Stimulated activated CD4-positive, alpha-beta T cell treated with anti-CD3 and anti-CD28 coated beads, TNF-alpha, amount 100 ng/mL, for 4 hours (primary cell): ENCODE measurements at regions not wholly inside any gene's neighbourhood (a gene's known extent, or its start where the extent isn't known, plus 50 kb on each side); places are given as distances from the start of the nearest gene placed in this dataset.
A peak's percentile ranks its signal among the peaks of the same experiment; 100 is the strongest.

ENCODE experiments used
- DNase-seq, 3 experiments: peaks; one replicate each; pipeline ENCODE4 v3.0.0-alpha.2; 2020; ENCODE audit warnings: low read depth in 3 of 3

GRCh38 chr10:30793093-30793492, 163.5 kb upstream of the LYZL2 start:
- DNase-seq, result no peak

GRCh38 chr10:30792025-30792424, 162.5 kb upstream of the LYZL2 start:
- DNase-seq, result no peak

GRCh38 chr10:30791197-30791611, 161.7 kb upstream of the LYZL2 start:
- DNase-seq, result no peak

GRCh38 chr10:30789806-30790205, 160.3 kb upstream of the LYZL2 start:
- DNase-seq, result peak in 1 of 3 experiments; percentile 8

- DNase-seq, result no peak
Observed at GRCh38 chr10:30788307-30788706, 158.8 kb upstream of the LYZL2 start.

GRCh38 chr10:30786906-30787305, 157.4 kb upstream of the LYZL2 start:
- no peak for DNase-seq

- no peak for DNase-seq
Observed at GRCh38 chr10:30786131-30786530, 156.6 kb upstream of the LYZL2 start.

- peak in 1 of 3 experiments; percentile 8 for DNase-seq
Observed at GRCh38 chr10:30784897-30785605, 155.5 kb upstream of the LYZL2 start.

GRCh38 chr10:30784524-30784896, 155.0 kb upstream of the LYZL2 start:
- DNase-seq, result no peak

- DNase-seq, result peak; percentile 70 to 75 (median 74)
Observed at GRCh38 chr10:30783939-30784501, 154.5 kb upstream of the LYZL2 start.

- DNase-seq, result no peak
Observed at GRCh38 chr10:30782537-30783461, 153.2 kb upstream of the LYZL2 start.

GRCh38 chr10:30782157-30782536, 152.6 kb upstream of the LYZL2 start:
- DNase-seq, result no peak

- no peak for DNase-seq
Observed at GRCh38 chr10:30781670-30782121, 152.1 kb upstream of the LYZL2 start.

- DNase-seq, result no peak
Observed at GRCh38 chr10:30778769-30779168, 149.2 kb upstream of the LYZL2 start.

- DNase-seq, result no peak
Observed at GRCh38 chr10:30775779-30776591, 146.4 kb upstream of the LYZL2 start.

GRCh38 chr10:30774261-30774660, 144.7 kb upstream of the LYZL2 start:
- no peak for DNase-seq

- DNase-seq, result no peak
Observed at GRCh38 chr10:30773501-30773900, 143.9 kb upstream of the LYZL2 start.

GRCh38 chr10:30770816-30771215, 141.3 kb upstream of the LYZL2 start:
- DNase-seq, result no peak

- no peak for DNase-seq
Observed at GRCh38 chr10:30770229-30770628, 140.7 kb upstream of the LYZL2 start.

- no peak for DNase-seq
Observed at GRCh38 chr10:30769361-30769760, 139.8 kb upstream of the LYZL2 start.

GRCh38 chr10:30765616-30766015, 136.1 kb upstream of the LYZL2 start:
- no peak for DNase-seq
